ENCODE measurements at regions not wholly inside any gene's neighbourhood (a gene's known extent, or its start where the extent isn't known, plus 50 kb on each side); places are given as distances from the start of the nearest gene placed in this dataset.

- no peak for TF ChIP-seq PPARA (CRISPR knock-in tag; IDR thresholded peaks at IDR 0.05; ENCODE audit: borderline replicate concordance)
- no peak for TF ChIP-seq ZNF565 (CRISPR knock-in tag; conservative IDR thresholded peaks at IDR 0.05; ENCODE audit: low read depth)
- no peak for TF ChIP-seq ZFP30 (CRISPR knock-in tag; IDR thresholded peaks at IDR 0.05)
- TF ChIP-seq ISL1 (CRISPR knock-in tag; IDR thresholded peaks at IDR 0.05) = no peak
- TF ChIP-seq GLIS3 (CRISPR knock-in tag; IDR thresholded peaks at IDR 0.05) = no peak
- no peak for TF ChIP-seq OSR1 (CRISPR knock-in tag; IDR thresholded peaks at IDR 0.05)
- TF ChIP-seq PATZ1 (CRISPR knock-in tag; IDR thresholded peaks at IDR 0.05; ENCODE audit: borderline replicate concordance) = no peak
- TF ChIP-seq TCF4 (CRISPR knock-in tag; IDR thresholded peaks at IDR 0.05; ENCODE audit: borderline replicate concordance) = no peak
- TF ChIP-seq RARB (CRISPR knock-in tag; IDR thresholded peaks at IDR 0.05) = no peak
- TF ChIP-seq ARNTL (CRISPR knock-in tag; IDR thresholded peaks at IDR 0.05; ENCODE audit: borderline replicate concordance, low read depth) = no peak
Observed at GRCh38 chr5:163619273-163619934, 114.0 kb downstream of the MAT2B start.

Data from SK-N-SH treated with all-trans-retinoic acid at 6 μM for 48 hours (cell line).